Lower lobe of right lung (tissue), 2 donors: ENCODE measurements at regions not wholly inside any gene's neighbourhood (a gene's known extent, or its start where the extent isn't known, plus 50 kb on each side); places are given as distances from the start of the nearest gene placed in this dataset.

Experiments
- ATAC-seq, 2 donors: fragments of 200-7000 bp; cut with Tn5 transposase; one replicate each; pipeline ENCODE4 v1.9.1; 2020 to 2022; ENCODE audit warnings: mild to moderate bottlenecking in 2 of 2, moderate library complexity in 2 of 2
- DNase-seq: peaks from one replicate; pipeline ENCODE4 v3.0.0-alpha.2; 2020
- H3K27ac ChIP-seq: fragments of 200-600 bp; one replicate; pipeline ENCODE4 v1.8.0; 2022
- H3K27me3 ChIP-seq: fragments of 200-600 bp; one replicate; pipeline ENCODE4 v1.8.0; 2022; ENCODE audit warnings: low read depth
- H3K36me3 ChIP-seq: fragments of 200-600 bp; one replicate; pipeline ENCODE4 v1.8.0; 2022; ENCODE audit warnings: mild to moderate bottlenecking
- H3K4me1 ChIP-seq: fragments of 200-600 bp; one replicate; pipeline ENCODE4 v1.8.0; 2022
- H3K4me3 ChIP-seq: fragments of 200-600 bp; one replicate; pipeline ENCODE4 v1.8.0; 2022; ENCODE audit warnings: mild to moderate bottlenecking
- H3K9me3 ChIP-seq: fragments of 200-600 bp; one replicate; pipeline ENCODE4 v1.8.0; 2022
- CTCF ChIP-seq: fragments of 200-600 bp; IDR thresholded peaks from one replicate; pipeline ENCODE4 v1.8.0; 2022; ENCODE audit warnings: antibody characterized with exemption, mild to moderate bottlenecking
- intact Hi-C: fragments of 100-400 bp; cut with DNase I; formaldehyde crosslinking; loops from one replicate; pipeline ENCODE4 v1.11.0; 2022
- donor health status: DM: no; HTN: yes; CAD: no; lungs with severe emphysema.

GRCh38 chr5:82362636-82363035 is 84.5 kb upstream of the RPS23 start:
- peaks cover 9% of the 10 kb centered on the region for H3K4me1 ChIP-seq
- intact Hi-C loops, result no loop called here
- ATAC-seq, result no peak

GRCh38 chr5:82360022-82360421 is 81.9 kb upstream of the RPS23 start:
- intact Hi-C loops, result no loop called here
- H3K4me1 ChIP-seq, result peaks cover 28% of the 10 kb centered on the region
- ATAC-seq (no peak), DNase-seq (no peak)
- no peak overlapping the region for H3K4me3 ChIP-seq
- H3K36me3 ChIP-seq, result no peaks in the 10 kb centered on the region
- no peaks in the 10 kb centered on the region for H3K27me3 ChIP-seq
- TF ChIP-seq CTCF, result no peak
- H3K9me3 ChIP-seq, result no peaks in the 10 kb centered on the region
- no peak overlapping the region for H3K27ac ChIP-seq

More at GRCh38 chr5:82362636-82363035, 84.5 kb upstream of the RPS23 start:
- Histone ChIP-seq H3K36me3 (no peaks in the 10 kb centered on the region), H3K4me3 (no peak overlapping the region), H3K27me3 (no peaks in the 10 kb centered on the region), H3K27ac (no peak overlapping the region), H3K9me3 (no peaks in the 10 kb centered on the region)
- no peak for TF ChIP-seq CTCF
- no peak for DNase-seq

- ATAC-seq (no peak), DNase-seq (no peak)
- no peaks in the 10 kb centered on the region for H3K9me3 ChIP-seq
- H3K27me3 ChIP-seq, result no peaks in the 10 kb centered on the region
- H3K27ac ChIP-seq, result no peak overlapping the region
- H3K36me3 ChIP-seq, result no peaks in the 10 kb centered on the region
- TF ChIP-seq CTCF, result no peak
- H3K4me1 ChIP-seq, result peaks cover 28% of the 10 kb centered on the region
- intact Hi-C loops, result no loop called here
- H3K4me3 ChIP-seq, result no peak overlapping the region
Observed at GRCh38 chr5:82359272-82359671, 81.1 kb upstream of the RPS23 start.

- TF ChIP-seq CTCF, result no peak
- H3K27ac ChIP-seq, result peak overlapping the region; percentile 22
Observed at GRCh38 chr5:82358457-82358856, 80.3 kb upstream of the RPS23 start.

GRCh38 chr5:82356808-82357671 is 78.9 kb upstream of the RPS23 start:
- Histone ChIP-seq H3K4me3 (no peak overlapping the region), H3K4me1 (peaks cover 44% of the 10 kb centered on the region), H3K27me3 (no peaks in the 10 kb centered on the region), H3K27ac (peak overlapping the region; percentile 22), H3K36me3 (no peaks in the 10 kb centered on the region), H3K9me3 (no peaks in the 10 kb centered on the region)
- peak; percentile 86 to 92 for ATAC-seq
- TF ChIP-seq CTCF, result no peak
- intact Hi-C loops, result no loop called here
- DNase-seq, result peak; percentile 68

More at GRCh38 chr5:82358457-82358856, 80.3 kb upstream of the RPS23 start:
- intact Hi-C loops, result no loop called here
- ATAC-seq (no peak), DNase-seq (no peak)
- no peak overlapping the region for H3K4me3 ChIP-seq
- H3K4me1 ChIP-seq, result peaks cover 29% of the 10 kb centered on the region
- H3K27me3 ChIP-seq, result no peaks in the 10 kb centered on the region
- no peaks in the 10 kb centered on the region for H3K36me3 ChIP-seq
- H3K9me3 ChIP-seq, result no peaks in the 10 kb centered on the region
